GM06990 (cell line): ENCODE measurements at regions not wholly inside any gene's neighbourhood (a gene's known extent, or its start where the extent isn't known, plus 50 kb on each side); places are given as distances from the start of the nearest gene placed in this dataset.

Experiments used
- DNase-seq: peaks from one replicate; pipeline ENCODE4 v3.0.0-alpha.2; 2011; ENCODE audit not compliant: insufficient read length; ENCODE audit errors: extremely low read depth
- H3K27me3 ChIP-seq: replicated peaks from 2 replicates; pipeline ENCODE4 v1.6.0; 2011; ENCODE audit warnings: low read length; ENCODE audit not compliant: control insufficient read depth, insufficient read depth
- H3K36me3 ChIP-seq: 2 replicates; pipeline ENCODE4 v1.5.1; 2011; ENCODE audit warnings: low read length; ENCODE audit not compliant: control insufficient read depth, insufficient read depth
- H3K4me3 ChIP-seq: replicated peaks from 2 replicates; pipeline ENCODE4 v1.5.1; 2011; ENCODE audit warnings: low read depth, mild to moderate bottlenecking, control low read depth, low read length
- TF ChIP-seq, protein P1 (sequence below): IDR thresholded peaks from 2 replicates; pipeline ENCODE4 v1.5.1; 2011; ENCODE audit warnings: low read length, control low read depth, mild to moderate bottlenecking, inconsistent platforms; ENCODE audit not compliant: insufficient read depth, poor library complexity, severe bottlenecking

DNA sequence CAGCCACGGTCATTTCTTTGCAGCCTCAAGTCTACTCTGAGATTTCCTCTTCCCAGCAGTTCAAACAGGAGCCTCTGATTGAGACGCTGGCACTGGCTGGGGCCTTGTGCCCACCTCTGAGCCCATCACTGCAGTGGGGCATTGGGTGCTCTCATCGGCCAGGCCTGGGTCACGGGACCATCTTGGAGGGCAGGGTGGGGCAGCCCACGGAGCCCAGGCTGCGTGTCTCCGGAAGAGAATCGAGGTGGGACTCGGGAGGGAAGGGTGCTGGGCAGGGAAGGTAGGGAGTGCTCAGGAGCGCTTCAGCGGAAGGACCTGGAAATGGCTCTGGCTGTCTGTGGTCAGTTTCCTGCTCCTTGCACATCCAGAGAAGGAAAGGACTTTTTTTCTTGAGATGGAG, 82.4 kb downstream of the RTP5 start:
- TF ChIP-seq, protein P1, sequence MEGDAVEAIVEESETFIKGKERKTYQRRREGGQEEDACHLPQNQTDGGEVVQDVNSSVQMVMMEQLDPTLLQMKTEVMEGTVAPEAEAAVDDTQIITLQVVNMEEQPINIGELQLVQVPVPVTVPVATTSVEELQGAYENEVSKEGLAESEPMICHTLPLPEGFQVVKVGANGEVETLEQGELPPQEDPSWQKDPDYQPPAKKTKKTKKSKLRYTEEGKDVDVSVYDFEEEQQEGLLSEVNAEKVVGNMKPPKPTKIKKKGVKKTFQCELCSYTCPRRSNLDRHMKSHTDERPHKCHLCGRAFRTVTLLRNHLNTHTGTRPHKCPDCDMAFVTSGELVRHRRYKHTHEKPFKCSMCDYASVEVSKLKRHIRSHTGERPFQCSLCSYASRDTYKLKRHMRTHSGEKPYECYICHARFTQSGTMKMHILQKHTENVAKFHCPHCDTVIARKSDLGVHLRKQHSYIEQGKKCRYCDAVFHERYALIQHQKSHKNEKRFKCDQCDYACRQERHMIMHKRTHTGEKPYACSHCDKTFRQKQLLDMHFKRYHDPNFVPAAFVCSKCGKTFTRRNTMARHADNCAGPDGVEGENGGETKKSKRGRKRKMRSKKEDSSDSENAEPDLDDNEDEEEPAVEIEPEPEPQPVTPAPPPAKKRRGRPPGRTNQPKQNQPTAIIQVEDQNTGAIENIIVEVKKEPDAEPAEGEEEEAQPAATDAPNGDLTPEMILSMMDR = no peak
- Histone ChIP-seq H3K4me3 (no peak overlapping the region), H3K36me3 (no peaks in the 10 kb centered on the region), H3K27me3 (no peaks in the 10 kb centered on the region; the same call in 1 of the 2 replicates)
- DNase-seq = no peak

DNA sequence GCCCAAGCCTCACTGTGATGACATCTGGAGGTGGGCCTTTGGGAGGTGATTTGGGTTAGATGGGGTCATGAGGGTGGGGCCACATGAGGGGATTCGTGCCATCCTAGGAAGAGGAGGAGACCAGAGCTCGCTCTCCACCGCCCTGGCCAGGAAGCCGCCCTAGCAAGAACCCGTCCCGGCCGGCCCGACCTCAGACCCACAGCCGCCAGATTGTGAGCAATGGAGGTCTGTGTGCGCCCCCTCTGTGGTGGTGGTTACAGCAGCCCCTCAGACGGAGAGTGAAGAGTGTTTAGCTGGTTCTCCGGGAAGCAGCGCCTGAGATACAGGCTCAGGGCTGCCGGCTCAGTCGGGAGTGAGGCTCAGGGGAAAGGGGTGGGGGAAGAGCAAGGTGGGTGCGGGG, 83.3 kb downstream of the RTP5 start:
- DNase-seq = no peak
- Histone ChIP-seq H3K4me3 (no peak overlapping the region), H3K27me3 (no peaks in the 10 kb centered on the region; the same call in 1 of the 2 replicates), H3K36me3 (no peaks in the 10 kb centered on the region)
- TF ChIP-seq, protein P1 = no peak

DNA sequence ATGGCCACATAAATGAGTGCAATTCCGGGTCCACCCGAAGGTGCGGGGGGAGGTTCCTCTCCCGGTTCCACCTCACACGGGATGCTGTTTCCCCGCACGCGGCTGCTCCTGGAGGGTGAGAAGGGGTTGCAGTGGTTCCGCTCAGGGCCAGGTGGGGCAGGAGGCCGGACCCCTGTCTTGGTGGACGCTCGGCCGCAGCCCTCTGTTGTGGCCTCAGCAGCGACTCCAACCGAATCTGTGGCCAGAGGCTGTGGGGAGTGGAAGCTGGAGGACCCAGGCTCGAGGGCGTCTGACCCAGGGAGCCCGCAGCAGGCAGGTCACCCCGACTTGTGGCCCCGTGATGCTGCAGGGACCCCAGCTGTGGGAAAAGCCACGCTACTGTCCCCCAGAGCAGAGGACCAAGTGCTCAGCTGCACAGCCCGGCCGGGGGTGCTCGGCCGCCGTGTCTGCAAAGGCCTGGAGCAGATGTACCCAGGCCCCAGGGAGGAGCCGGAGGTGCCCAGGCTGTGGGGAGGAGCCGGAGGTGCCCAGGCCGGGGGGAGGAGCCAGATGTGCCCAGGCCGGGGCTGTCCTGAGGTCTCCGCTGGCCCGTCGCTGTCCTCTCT, 83.9 kb downstream of the RTP5 start:
- TF ChIP-seq, protein P1 = no peak
- Histone ChIP-seq H3K4me3 (no peak overlapping the region), H3K36me3 (no peaks in the 10 kb centered on the region), H3K27me3 (no peaks in the 10 kb centered on the region; the same call in 1 of the 2 replicates)
- DNase-seq = no peak

DNA sequence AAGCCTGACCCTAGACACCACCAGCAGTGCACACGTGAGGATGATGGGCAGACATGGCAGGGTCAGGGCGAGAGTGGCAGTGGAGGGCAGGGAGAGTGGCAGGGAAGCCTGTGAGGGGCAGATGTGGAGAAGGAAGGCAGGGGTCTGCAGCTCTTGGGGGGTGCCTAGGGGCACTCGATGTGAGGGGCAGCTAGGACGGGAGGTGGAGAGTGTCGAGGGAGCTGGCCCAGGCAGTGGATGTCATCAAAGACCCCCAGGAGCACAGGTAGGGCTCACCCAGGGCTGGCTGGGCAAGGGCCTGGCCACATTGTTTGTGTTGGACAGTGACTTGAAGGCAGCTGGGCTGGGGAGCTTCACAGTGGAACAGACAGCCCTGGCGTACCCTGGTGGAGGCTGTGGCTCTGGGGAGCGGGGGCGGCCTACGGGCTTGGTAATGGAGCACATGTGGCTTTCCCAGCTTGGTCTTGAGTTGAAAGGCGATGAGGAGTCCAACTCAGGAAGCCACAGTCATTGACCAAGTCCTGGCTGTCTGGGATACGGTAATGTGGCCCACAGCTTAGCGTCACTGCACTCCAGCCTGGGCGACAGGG, 87.1 kb downstream of the RTP5 start:
- H3K36me3 ChIP-seq = no peaks in the 10 kb centered on the region
- no peak for DNase-seq
- no peak overlapping the region for H3K4me3 ChIP-seq
- H3K27me3 ChIP-seq = no peaks in the 10 kb centered on the region
- TF ChIP-seq, protein P1 = no peak

DNA sequence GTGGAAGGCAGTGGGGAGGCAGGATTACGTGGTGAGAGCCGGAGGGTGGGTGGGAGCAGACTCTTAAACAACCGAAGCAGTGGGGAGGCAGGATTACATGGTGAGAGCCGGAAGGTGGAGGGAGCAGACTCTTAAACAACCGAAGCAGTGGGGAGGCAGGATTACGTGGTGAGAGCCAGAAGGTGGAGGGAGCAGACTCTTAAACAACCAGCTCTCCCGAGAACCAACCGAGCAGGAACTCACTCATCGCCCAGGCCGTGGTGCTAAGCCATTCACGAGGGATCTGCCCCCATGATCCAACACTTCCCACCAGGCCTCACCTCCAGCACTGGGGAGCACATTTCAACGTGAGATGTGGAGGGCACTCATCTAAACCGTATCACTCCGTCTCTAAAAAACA, 87.7 kb downstream of the RTP5 start:
- Histone ChIP-seq H3K36me3 (no peaks in the 10 kb centered on the region), H3K27me3 (no peaks in the 10 kb centered on the region), H3K4me3 (no peak overlapping the region)
- TF ChIP-seq, protein P1 = no peak
- DNase-seq = no peak
